HG03196 (cell line): ENCODE measurements at regions not wholly inside any gene's neighbourhood (a gene's known extent, or its start where the extent isn't known, plus 50 kb on each side); places are given as distances from the start of the nearest gene placed in this dataset.
"Not testable (repeated sequence)": the region's sequence is repeated elsewhere in the genome, so short reads cannot be mapped to it uniquely, and the experiment has no call there.

Source experiments
- ATAC-seq: cut with Tn5 transposase; IDR thresholded peaks from one replicate; pipeline ENCODE4 v1.9.1; 2021; ENCODE audit not compliant: unreplicated experiment

DNA sequence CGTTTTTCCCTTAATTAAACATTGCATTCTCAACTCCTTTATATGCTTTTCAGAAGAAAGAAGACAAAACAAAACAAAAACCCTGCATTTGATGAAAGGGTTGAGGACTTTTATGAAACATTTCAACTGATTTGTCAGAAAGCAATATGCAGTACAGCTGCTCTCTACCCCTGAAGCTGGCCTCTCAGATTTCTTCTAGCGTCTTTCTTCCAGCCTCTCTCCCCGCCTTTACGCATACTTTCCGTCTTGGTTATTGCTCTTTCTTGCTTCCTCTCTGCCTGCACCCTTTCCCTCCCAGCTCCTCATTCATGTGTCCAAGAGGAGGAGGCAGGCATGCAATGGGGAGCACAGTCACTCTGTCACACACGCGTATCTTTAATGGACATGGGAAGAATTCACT is 91.0 kb upstream of the COL1A2 start:
- no peak for ATAC-seq

DNA sequence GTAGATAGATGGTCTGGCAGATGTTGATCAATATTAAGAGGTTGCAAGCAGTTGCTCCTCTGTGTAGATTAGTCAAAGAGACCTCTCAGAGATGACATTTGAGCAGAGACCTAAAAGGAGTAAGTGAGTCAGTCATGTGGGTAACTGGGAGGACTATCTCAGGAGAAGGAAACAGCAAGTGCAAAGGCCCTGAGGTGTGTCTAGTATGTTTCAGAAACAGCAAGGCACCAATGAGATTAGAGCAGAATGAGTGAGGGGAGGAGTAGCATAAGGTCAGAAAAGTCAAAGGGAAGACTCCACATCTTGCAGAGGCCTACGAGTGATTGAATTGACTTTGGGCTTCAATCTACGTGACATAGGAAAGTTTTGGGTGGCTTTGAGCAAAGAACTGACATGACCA is 89.8 kb upstream of the COL1A2 start:
- no peak for ATAC-seq

DNA sequence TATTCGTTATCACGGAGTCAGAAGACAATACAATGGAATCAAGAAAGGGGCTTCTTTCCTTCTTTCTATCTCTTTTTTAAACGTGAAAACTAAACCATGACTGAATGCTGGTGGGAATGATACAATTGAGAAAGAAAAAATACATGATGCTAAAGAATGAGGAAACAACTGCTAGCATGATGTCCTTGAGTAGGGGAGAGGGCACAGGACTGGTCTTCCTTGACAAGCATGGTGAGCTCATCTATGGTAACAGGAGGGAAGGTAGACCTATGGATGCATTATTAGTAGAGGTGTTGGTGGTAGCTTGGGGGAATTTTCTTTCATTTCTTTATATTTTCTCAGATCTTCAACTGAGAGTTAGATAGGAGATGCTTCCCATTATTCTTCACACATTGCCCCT is 88.9 kb upstream of the COL1A2 start:
- no peak for ATAC-seq

DNA sequence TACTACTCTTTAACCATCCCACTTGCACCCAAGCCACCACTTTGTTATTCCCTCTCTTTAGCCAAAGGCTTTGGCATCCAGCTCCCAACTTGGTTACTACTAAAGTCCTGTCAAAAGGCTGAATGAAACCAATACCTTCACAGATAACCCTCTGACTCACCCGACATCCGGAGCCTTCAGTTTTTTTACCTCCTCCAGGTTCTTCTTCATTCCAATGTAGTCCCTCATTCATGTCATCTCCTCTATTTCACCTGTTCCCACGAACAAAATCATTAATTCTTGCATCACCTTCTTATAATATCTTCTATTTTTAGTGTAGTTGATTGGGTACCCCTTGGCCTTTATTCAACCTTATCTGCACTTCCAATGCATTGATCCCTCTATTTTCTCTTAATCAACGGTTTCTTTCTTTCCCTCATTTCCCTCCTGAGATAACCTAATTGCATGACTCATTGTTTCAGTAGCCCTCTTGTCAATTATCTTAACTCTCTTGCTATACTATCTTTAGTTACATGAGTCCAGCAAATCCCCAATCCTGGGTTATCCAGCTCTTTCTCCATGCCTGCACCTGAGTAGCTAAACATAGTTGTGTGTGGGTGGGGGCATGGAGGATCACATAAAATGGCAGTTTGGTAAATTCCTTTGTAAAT is 87.2 kb upstream of the COL1A2 start:
- no peak for ATAC-seq

DNA sequence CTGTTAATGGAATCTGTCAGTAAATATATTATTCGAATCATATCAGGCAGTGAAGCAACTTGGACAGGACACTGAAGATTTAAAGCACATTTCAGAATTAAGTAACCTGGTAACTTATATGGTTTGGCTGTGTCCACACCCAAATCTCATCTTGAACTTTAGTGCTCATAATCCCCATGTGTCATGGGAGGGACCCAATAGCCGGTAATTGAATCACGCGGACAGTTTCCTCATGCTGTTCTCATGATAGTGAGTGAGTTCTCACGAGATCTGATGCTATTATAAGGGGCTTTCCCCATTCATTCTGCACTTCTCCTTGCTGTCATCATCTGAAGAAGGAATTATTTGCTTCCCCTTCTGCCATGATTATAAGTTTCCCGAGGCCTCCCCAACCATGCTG is 83.2 kb upstream of the COL1A2 start:
- ATAC-seq: no peak

DNA sequence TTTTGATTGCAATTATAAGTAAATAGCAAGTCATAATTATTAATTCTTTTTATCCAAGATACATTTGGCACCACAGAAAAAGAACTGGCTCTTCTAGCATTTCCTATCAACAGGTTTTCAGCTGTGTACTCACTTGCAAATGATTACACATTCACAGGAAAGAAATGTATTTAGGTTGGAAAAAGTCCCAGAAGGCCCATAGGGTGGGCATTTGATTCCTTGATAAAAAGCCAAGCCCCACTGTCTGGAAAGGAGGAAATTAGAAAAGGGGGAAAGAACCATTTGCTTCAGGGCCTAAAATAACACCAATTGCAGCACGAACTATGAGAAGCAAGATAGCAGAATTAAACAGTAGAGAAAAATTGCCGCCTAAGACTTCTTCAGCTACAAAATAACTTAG is 80.8 kb upstream of the COL1A2 start:
- ATAC-seq: no peak

DNA sequence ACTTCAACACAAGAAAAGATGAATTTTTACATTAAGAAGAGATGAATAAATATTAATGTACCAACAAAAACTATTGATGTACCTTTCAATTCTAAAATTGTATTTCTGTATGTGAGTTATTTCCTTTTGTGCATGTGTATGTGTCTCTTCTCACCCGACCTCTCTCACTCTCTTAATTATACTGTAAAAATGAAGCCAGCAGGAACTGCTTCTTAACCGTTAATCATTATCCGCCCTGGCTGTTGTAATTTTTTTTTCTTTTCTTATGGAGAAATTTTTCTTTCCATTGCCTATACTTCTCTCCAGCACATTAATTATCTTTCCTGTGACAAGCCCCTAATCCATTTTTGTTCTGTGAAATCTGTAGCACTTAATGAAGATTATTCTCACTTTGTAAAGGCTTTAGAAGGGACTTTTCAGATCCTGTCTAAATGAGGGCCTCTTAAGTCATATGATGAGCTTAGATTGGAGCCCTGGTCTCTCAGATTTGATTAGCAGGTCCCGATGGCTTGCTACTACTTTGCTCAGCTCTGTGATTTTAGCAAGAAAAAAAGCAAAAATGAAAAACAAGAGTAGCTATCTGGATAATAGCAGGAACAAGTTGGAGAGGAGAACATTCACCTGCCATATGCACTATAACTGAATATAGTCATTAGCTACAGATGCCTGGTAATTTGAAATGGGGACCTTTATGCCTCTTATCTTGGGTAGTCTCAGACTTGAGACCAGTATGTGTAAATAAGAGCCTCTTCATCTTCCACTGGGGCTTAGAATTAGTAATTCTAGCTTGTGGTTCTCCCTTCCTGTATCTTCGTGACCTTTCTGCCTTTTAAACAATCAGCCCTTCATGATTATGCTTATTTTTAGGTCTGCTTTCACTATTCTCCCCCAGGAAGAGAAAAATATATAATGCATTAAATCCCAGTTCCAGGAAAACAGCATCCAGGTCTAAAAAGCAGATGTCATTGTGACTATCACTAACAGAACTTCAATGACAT is 80.0 kb upstream of the COL1A2 start:
- no peak for ATAC-seq

DNA sequence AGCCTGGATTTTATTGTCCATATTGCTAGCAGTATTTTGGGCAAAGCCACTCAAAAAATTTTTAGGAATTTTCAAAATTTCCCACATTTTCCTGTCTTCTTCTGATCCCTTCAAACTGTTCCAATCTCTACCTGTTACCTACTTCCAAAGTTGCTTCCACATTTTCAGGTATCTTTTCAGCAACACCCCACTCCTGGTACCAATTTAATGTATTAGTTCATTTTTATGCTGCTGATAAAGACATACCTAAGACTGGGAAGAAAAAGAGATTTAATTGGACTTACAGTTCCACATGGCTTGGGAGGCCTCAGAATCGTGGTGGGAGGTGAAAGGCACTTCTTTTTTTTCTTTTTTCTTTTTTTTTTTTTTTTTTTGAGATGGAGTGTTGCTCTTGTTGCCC is 73.6 kb upstream of the COL1A2 start:
- ATAC-seq: not testable (repeated sequence)

DNA sequence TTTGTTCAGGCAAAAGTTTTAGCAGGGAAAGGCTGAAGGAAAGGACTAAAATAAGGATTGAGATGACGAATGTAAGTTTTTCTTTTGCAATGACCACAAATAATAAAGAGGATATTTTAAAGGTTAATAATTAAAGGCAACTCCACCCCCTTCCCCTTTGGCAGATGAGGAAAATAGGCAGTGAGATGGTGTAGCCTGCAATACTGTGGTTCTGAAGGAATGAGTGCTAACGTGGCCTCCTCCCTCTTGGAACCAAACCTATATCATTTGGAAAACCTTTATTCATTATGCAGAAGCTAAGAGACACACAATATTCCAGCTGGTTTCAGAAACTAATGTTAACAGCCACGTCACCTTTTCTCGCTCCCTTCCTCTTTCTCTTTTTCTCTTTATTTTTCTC is 70.9 kb upstream of the COL1A2 start:
- ATAC-seq: no peak

DNA sequence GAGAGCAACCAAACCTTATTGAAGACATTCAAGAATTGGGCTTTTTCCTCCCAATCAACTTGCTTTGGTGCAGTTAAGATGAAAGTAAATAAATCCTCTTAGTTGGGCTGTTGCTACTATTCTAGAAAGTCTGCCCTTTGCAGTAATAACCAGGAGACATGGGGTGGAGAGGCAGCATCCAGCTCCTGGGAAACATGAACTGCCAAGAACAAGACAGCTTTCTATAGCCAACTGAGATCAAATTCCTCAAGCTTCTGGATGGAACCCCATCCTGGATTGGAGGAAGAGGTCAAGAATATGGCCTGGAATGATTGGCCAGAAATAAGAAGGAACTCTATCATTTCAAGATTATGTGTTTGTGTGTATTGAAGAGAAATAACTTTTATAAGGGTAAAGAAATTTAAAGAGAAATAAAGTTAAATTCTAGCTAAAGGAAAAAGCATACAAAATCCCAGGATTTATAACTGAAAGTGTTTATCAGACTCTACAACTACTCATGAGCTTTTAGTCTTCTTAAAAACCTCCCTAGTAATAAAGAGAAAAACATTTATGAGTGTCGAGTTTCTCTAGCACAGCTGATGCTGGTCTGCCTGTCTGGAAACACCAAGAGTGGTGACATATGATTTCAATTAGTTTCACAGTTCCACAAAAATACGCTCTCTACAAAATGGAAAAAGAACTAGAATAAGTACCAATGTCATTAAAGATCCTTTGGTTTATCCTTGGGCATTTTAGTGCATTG is 70.1 kb upstream of the COL1A2 start:
- ATAC-seq: no peak

DNA sequence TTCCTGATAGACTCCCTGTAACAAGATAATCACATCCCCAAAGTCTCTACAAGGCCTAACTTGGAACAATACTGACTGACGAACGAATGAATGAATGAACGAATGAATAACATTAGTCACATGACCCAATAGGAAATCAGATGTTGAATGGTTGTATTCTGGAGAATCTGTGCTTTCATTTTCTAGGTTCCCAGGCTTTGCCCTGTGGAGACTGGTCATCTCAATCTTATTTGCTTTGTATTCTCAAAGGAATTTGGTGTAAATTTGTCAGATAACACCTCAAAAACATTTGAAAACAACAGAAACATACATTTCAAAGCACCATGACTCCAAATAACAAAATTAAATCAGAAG is 69.6 kb upstream of the COL1A2 start:
- ATAC-seq: no peak

DNA sequence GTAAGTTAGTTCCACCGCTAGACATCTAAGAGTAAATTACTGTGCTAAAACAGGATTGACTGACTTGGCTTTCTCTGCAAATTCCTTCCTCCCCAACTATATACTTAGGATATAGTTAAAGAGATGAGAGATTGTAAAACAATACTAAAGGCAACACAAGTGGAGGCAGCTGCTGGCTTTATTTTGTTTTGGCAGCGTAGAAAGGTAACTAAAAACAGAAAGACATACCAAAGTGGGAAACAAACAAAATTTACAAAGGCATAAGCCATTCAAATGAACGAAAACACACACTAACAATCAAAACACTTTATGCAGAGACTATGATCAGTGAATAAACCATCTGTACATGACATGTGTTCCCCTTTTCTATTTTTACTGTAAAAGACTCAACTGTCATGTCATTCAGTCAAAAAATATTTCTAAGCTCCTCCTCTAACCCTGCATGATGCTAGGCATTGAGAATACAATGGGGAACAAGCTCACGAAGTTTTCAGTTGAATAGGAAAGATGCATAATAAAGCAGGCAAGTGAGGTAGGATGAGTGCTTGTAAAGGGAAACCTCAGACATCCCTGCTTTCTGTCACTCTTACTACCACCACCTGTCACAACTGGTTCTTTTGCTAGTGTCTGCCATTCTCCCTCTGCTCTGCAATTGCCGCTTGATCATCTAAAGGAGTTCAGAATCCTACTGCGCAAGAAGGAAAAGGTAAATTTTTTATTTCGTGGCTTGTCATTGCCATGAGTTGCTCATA is 64.2 kb upstream of the COL1A2 start:
- no peak for ATAC-seq

DNA sequence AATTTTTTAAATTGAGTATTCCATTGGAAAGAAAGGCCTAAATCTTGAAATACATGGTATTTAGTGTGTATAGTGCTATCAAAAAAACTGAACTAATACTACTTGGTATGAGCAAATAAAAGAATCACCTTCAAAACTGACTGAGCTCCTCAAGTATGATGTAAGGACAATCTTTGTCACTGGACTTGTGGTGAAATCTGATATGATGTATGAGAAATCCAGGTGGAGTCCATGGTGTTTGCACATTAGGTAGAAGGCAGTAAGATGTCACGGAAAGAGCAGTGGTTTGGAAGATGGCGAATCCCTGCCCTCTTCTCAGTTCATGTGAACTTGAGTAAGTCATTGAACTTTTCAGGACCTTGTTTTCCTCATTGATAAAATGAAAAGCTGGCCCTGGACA is 62.1 kb upstream of the COL1A2 start:
- ATAC-seq: no peak

DNA sequence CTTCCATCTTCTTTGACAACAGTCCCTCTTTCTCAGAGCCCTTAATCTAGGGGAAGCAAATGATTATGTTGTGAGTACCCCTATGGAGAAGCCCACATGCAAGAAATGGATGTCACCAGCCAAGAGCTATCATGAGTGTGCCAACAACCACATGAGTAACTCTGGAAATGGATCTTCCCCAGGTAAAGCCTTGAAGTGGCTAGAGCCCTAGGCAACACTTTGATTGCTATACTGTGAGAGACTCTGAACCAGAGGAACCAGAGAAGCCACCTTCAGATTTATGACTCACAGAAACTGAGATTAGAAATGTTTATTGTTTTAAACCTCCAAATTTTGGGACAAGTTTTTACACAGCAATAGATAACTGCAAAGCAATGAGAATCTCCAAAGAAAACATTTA is 60.9 kb upstream of the COL1A2 start:
- no peak for ATAC-seq

DNA sequence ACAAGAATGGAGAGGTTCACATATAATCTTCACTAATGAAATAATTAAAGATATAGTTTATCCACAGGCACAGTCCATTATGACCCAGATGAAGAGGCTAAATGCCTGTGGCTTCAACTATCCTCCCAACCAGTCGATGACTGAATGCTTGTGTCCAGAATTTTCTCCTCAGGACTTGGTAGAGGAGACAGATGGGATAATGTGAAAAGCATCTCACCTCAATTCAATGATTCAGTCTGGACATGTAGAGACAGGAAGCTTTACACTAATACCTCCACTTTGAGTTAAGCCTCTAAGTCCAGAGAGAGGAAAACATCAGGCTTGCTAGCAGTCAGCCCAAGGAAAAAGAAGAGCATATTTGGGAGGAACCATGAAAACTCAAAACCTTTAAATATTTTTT is 59.1 kb upstream of the COL1A2 start:
- ATAC-seq: no peak

DNA sequence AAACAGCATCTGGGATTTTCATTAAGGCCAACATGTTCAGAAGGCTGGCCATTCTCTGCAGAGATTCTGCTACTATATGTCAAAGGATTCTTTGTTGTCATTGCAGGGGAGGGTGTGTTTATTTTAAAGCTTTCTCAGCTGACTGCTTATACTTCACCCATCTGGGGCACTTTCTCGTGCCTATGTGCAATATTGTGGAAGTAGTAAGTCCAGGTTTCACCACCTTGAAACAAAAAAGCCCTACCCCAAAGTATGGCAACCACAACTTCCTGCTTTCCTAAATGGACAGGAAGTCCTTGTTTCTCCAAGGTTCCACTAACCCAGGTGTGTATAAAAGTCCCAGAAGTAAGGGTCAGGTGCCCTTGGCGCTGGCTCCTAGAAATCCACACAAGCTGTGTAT is 58.7 kb upstream of the COL1A2 start:
- ATAC-seq: no peak

DNA sequence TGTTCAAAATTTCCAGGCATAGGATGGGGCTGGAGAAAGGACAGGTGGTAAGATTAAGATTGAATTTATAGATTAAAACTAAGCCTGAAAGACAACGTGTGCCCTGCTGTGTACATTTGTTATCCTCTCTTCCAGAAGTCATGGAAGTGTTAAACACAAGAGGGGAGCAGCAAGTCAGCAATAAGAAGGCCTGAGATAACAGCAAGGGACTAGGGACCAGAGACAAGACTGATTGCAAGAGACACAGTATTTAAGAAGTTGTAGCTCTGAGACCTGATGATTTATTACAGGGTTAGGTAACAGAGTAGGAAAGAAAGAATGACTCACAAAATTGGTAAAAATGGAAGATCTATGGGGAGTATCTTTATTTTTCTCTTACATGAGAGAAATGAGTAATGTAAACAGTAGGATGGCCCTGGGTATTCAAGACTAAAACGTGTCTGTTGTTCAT is 55.7 kb upstream of the COL1A2 start:
- ATAC-seq: no peak

DNA sequence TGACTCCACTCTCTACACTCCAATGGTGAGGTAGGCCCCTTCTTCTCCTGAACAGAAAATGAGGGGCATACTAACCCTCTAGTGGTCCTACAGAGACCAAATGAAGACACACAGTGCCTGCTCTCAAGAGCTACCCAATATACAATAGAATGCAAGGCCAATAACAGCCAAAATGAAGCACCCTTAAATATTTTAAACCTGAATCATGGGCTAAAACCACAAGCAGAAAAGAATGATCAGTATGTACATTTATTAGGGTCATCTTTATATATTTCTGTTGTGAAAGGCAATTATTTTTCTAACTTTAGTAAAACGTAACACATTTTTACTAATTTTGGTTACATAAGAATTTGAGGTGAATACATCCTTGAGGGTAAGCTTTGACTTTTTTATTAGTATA is 49.9 kb upstream of the COL1A2 start:
- ATAC-seq: no peak
